Lung (tissue), 11 donors: ENCODE measurements at regions not wholly inside any gene's neighbourhood (a gene's known extent, or its start where the extent isn't known, plus 50 kb on each side); places are given as distances from the start of the nearest gene placed in this dataset.

Source experiments
- ATAC-seq: fragments of 200-7000 bp; cut with Tn5 transposase; one replicate; pipeline ENCODE4 v1.9.1; 2020; ENCODE audit warnings: moderate number of reproducible peaks; ENCODE audit not compliant: insufficient read depth, low FRiP score
- DNase-seq, 3 donors: peaks; one replicate each; pipeline ENCODE4 v3.0.0-alpha.2; 2013 to 2017
- H3K27ac ChIP-seq, 2 donors: one replicate each; pipeline ENCODE4 v1.5.1; 2013; ENCODE audit warnings: mild to moderate bottlenecking in 2 of 2, moderate library complexity in 2 of 2, control low read depth in 1 of 2, inconsistent platforms in 1 of 2, low read depth in 1 of 2, low read length in 1 of 2
- H3K27me3 ChIP-seq, 3 donors: one replicate each; pipeline ENCODE4 v1.5.1; 2013; ENCODE audit warnings: low read length in 2 of 3; ENCODE audit not compliant: control insufficient read depth in 3 of 3, insufficient read depth in 3 of 3
- H3K36me3 ChIP-seq, 4 donors: one replicate each; pipeline ENCODE4 v1.5.1; 2013; ENCODE audit warnings: low read length in 4 of 4, mild to moderate bottlenecking in 1 of 4, moderate library complexity in 1 of 4; ENCODE audit not compliant: control insufficient read depth in 4 of 4, insufficient read depth in 4 of 4
- H3K4me1 ChIP-seq, 5 donors: one replicate each; pipeline ENCODE4 v1.5.1; 2013; ENCODE audit warnings: low read length in 5 of 5, mild to moderate bottlenecking in 2 of 5, moderate library complexity in 1 of 5; ENCODE audit not compliant: control insufficient read depth in 5 of 5, insufficient read depth in 5 of 5
- H3K4me3 ChIP-seq: one replicate; pipeline ENCODE4 v1.5.1; 2013; ENCODE audit warnings: mild to moderate bottlenecking, control low read depth, moderate library complexity
- H3K9ac ChIP-seq, 2 donors: one replicate each; pipeline ENCODE4 v1.5.1; 2013; ENCODE audit warnings: low read length in 2 of 2, control low read depth in 1 of 2; ENCODE audit not compliant: insufficient read depth in 1 of 2
- H3K9me3 ChIP-seq, 4 donors: one replicate each; pipeline ENCODE4 v1.5.1; 2013; ENCODE audit warnings: low read length in 3 of 4, mild to moderate bottlenecking in 1 of 4, moderate library complexity in 1 of 4; ENCODE audit not compliant: control insufficient read depth in 4 of 4, insufficient read depth in 3 of 4
- CTCF ChIP-seq: IDR thresholded peaks from 2 replicates; pipeline ENCODE4 v1.5.1; 2012; ENCODE audit warnings: mild to moderate bottlenecking; ENCODE audit errors: control extremely low read depth, extremely low read depth
- WGBS, 2 donors: extraction: QIAGEN DNeasy Blood & Tissue Kit; methylation state at CpG; one replicate each; pipeline ENCODE4 v1.1.7; 2013; 5-methylcytosine and 5-hydroxymethylcytosine counted together
- donor health status: control.
- donor health status: control.
- donor health status: Bipolar disorder and iron deficiency.
- donor health status: healthy.
- donor health status: DM: yes; HTN: yes; CAD: no.

- H3K27me3 ChIP-seq, result no peaks in the 10 kb centered on the region
- no peaks in the 10 kb centered on the region for H3K36me3 ChIP-seq
- peaks cover 0 to 6% (median 0%) of the 10 kb centered on the region in 5 donors for H3K4me1 ChIP-seq
- no peak for TF ChIP-seq CTCF
- H3K27ac ChIP-seq, result no peak overlapping the region
- no peak overlapping the region for H3K9ac ChIP-seq
- ATAC-seq (no peak), DNase-seq (no peak)
- no peaks in the 10 kb centered on the region for H3K9me3 ChIP-seq
- H3K4me3 ChIP-seq, result no peak overlapping the region
- 78 to 86% methylated on average over 8 of the region's 8 CpGs for WGBS, 2 donors
These were observed 119.3 kb downstream of the C5orf15 start for GRCh38 chr5:133849116-133849515.

GRCh38 chr5:133848341-133848811, 120.0 kb downstream of the C5orf15 start:
- 73 to 78% methylated on average over 7 of the region's 7 CpGs for WGBS, 2 donors
- TF ChIP-seq CTCF, result no peak
- DNase-seq, result peak; percentile 15 to 59 (median 28)

GRCh38 chr5:133847886-133848285, 120.5 kb downstream of the C5orf15 start:
- Histone ChIP-seq H3K9me3 (no peaks in the 10 kb centered on the region), H3K4me3 (no peak overlapping the region), H3K9ac (no peak overlapping the region), H3K27ac (no peak overlapping the region), H3K27me3 (no peaks in the 10 kb centered on the region), H3K36me3 (no peaks in the 10 kb centered on the region), H3K4me1 (peaks cover 0 to 6% (median 0%) of the 10 kb centered on the region in 5 donors)
- 89 to 93% methylated on average over 5 of the region's 5 CpGs for WGBS, 2 donors
- DNase-seq, result no peak
- TF ChIP-seq CTCF, result no peak
- ATAC-seq, result no peak

More at GRCh38 chr5:133848341-133848811, 120.0 kb downstream of the C5orf15 start:
- ATAC-seq, result no peak
- H3K9ac ChIP-seq, result no peak overlapping the region
- H3K4me3 ChIP-seq, result no peak overlapping the region
- H3K4me1 ChIP-seq, result peaks cover 0 to 6% (median 0%) of the 10 kb centered on the region in 5 donors
- no peaks in the 10 kb centered on the region for H3K9me3 ChIP-seq
- no peak overlapping the region for H3K27ac ChIP-seq
- no peaks in the 10 kb centered on the region for H3K27me3 ChIP-seq
- H3K36me3 ChIP-seq, result no peaks in the 10 kb centered on the region

GRCh38 chr5:133847301-133847700, 121.1 kb downstream of the C5orf15 start:
- H3K4me3 ChIP-seq, result no peak overlapping the region
- no peaks in the 10 kb centered on the region for H3K9me3 ChIP-seq
- no peaks in the 10 kb centered on the region for H3K27me3 ChIP-seq
- 91 to 95% methylated on average over 6 of the region's 6 CpGs for WGBS, 2 donors
- ATAC-seq, result no peak
- no peak overlapping the region for H3K9ac ChIP-seq
- H3K36me3 ChIP-seq, result no peaks in the 10 kb centered on the region
- DNase-seq, result no peak
- H3K27ac ChIP-seq, result no peak overlapping the region
- no peak for TF ChIP-seq CTCF
- H3K4me1 ChIP-seq, result peaks cover 0 to 6% (median 0%) of the 10 kb centered on the region in 5 donors
